ENCODE measurements at regions not wholly inside any gene's neighbourhood (a gene's known extent, or its start where the extent isn't known, plus 50 kb on each side); places are given as distances from the start of the nearest gene placed in this dataset.

- ChIA-PET POLR2A (ENCODE audit: low non-redundant PET) (no interaction called here), CTCF (no interaction called here)
- no peak overlapping the region for H3K27ac ChIP-seq (ENCODE audit: low read depth, low read length, poor library complexity, severe bottlenecking)
- H3K4me1 ChIP-seq (ENCODE audit: insufficient read depth, low read length, poor library complexity, severe bottlenecking), result no peaks in the 10 kb centered on the region
- no peaks in the 10 kb centered on the region for H3K36me3 ChIP-seq (ENCODE audit: insufficient read depth, low read length, poor library complexity, severe bottlenecking)
- H3K4me3 ChIP-seq (ENCODE audit: low read depth, low read length, poor library complexity, severe bottlenecking), result no peak overlapping the region
- TF ChIP-seq CTCF (conservative IDR thresholded peaks at IDR 0.05; ENCODE audit: low read depth, low read length), result no peak
- TF ChIP-seq EZH2 (IDR thresholded peaks at IDR 0.05; ENCODE audit: borderline replicate concordance, low read depth, low read length, poor library complexity, severe bottlenecking), result no peak
- no peaks in the 10 kb centered on the region for H3K27me3 ChIP-seq (replicated peaks; ENCODE audit: insufficient read depth, low read depth, low read length, poor library complexity)
- no peak for DNase-seq (ENCODE audit: low spot score)
- intact Hi-C loops (cut with micrococcal nuclease; ENCODE audit: unreplicated experiment), result no loop called here
- BruUV-seq (replicated peaks), result no TSS peak
- H3K9me3 ChIP-seq (ENCODE audit: low read depth, low read length, poor library complexity, severe bottlenecking), result no peaks in the 10 kb centered on the region
These were observed 1515.7 kb upstream of the TENM3 start for GRCh38 chr4:180727478-180727877.

GRCh38 chr4:180734753-180735432 lies 1508.3 kb upstream of the TENM3 start:
- Histone ChIP-seq H3K27me3 (replicated peaks; ENCODE audit: insufficient read depth, low read depth, low read length, poor library complexity) (no peaks in the 10 kb centered on the region), H3K36me3 (ENCODE audit: insufficient read depth, low read length, poor library complexity, severe bottlenecking) (no peaks in the 10 kb centered on the region), H3K9me3 (ENCODE audit: low read depth, low read length, poor library complexity, severe bottlenecking) (no peaks in the 10 kb centered on the region), H3K27ac (ENCODE audit: low read depth, low read length, poor library complexity, severe bottlenecking) (no peak overlapping the region), H3K4me1 (ENCODE audit: insufficient read depth, low read length, poor library complexity, severe bottlenecking) (no peaks in the 10 kb centered on the region), H3K4me3 (ENCODE audit: low read depth, low read length, poor library complexity, severe bottlenecking) (no peak overlapping the region)
- POLR2A ChIA-PET (ENCODE audit: low non-redundant PET), result no interaction called here
- BruUV-seq (replicated peaks), result no TSS peak
- intact Hi-C loops (cut with micrococcal nuclease; ENCODE audit: unreplicated experiment), result no loop called here
- no peak for TF ChIP-seq EZH2 (IDR thresholded peaks at IDR 0.05; ENCODE audit: borderline replicate concordance, low read depth, low read length, poor library complexity, severe bottlenecking)
- DNase-seq (ENCODE audit: low spot score), result no peak
- CTCF ChIA-PET, result no interaction called here

- no peak for TF ChIP-seq EZH2 (IDR thresholded peaks at IDR 0.05; ENCODE audit: borderline replicate concordance, low read depth, low read length, poor library complexity, severe bottlenecking)
- TF ChIP-seq CTCF (conservative IDR thresholded peaks at IDR 0.05; ENCODE audit: low read depth, low read length), result no peak
- BruUV-seq (replicated peaks), result no TSS peak
- ChIA-PET CTCF (no interaction called here), POLR2A (ENCODE audit: low non-redundant PET) (no interaction called here)
- Histone ChIP-seq H3K4me1 (ENCODE audit: insufficient read depth, low read length, poor library complexity, severe bottlenecking) (no peaks in the 10 kb centered on the region), H3K27me3 (replicated peaks; ENCODE audit: insufficient read depth, low read depth, low read length, poor library complexity) (peaks cover 7% of the 10 kb centered on the region), H3K27ac (ENCODE audit: low read depth, low read length, poor library complexity, severe bottlenecking) (no peak overlapping the region), H3K36me3 (ENCODE audit: insufficient read depth, low read length, poor library complexity, severe bottlenecking) (no peaks in the 10 kb centered on the region), H3K4me3 (ENCODE audit: low read depth, low read length, poor library complexity, severe bottlenecking) (no peak overlapping the region), H3K9me3 (ENCODE audit: low read depth, low read length, poor library complexity, severe bottlenecking) (no peaks in the 10 kb centered on the region)
- intact Hi-C loops (cut with micrococcal nuclease; ENCODE audit: unreplicated experiment), result no loop called here
- no peak for DNase-seq (ENCODE audit: low spot score)
These were observed 1501.5 kb upstream of the TENM3 start for GRCh38 chr4:180741703-180742102.

GRCh38 chr4:180745019-180745418 lies 1498.2 kb upstream of the TENM3 start:
- BruUV-seq (replicated peaks), result no TSS peak
- H3K4me1 ChIP-seq (ENCODE audit: insufficient read depth, low read length, poor library complexity, severe bottlenecking), result no peaks in the 10 kb centered on the region
- H3K9me3 ChIP-seq (ENCODE audit: low read depth, low read length, poor library complexity, severe bottlenecking), result no peaks in the 10 kb centered on the region
- DNase-seq (ENCODE audit: low spot score), result no peak
- no peak overlapping the region for H3K27ac ChIP-seq (ENCODE audit: low read depth, low read length, poor library complexity, severe bottlenecking)
- CTCF ChIA-PET, result no interaction called here
- no peak for TF ChIP-seq EZH2 (IDR thresholded peaks at IDR 0.05; ENCODE audit: borderline replicate concordance, low read depth, low read length, poor library complexity, severe bottlenecking)
- TF ChIP-seq CTCF (conservative IDR thresholded peaks at IDR 0.05; ENCODE audit: low read depth, low read length), result no peak
- intact Hi-C loops (cut with micrococcal nuclease; ENCODE audit: unreplicated experiment), result no loop called here
- POLR2A ChIA-PET (ENCODE audit: low non-redundant PET), result no interaction called here
- peaks cover 7% of the 10 kb centered on the region for H3K27me3 ChIP-seq (replicated peaks; ENCODE audit: insufficient read depth, low read depth, low read length, poor library complexity)
- no peaks in the 10 kb centered on the region for H3K36me3 ChIP-seq (ENCODE audit: insufficient read depth, low read length, poor library complexity, severe bottlenecking)
- H3K4me3 ChIP-seq (ENCODE audit: low read depth, low read length, poor library complexity, severe bottlenecking), result no peak overlapping the region
